ENCODE measurements at regions not wholly inside any gene's neighbourhood (a gene's known extent, or its start where the extent isn't known, plus 50 kb on each side); places are given as distances from the start of the nearest gene placed in this dataset.

- no peak overlapping the region for H2AFZ ChIP-seq (ENCODE audit: control insufficient read depth, low read depth, low read length)
These were observed 75.5 kb upstream of the RAB3GAP2 start for GRCh38 chr1:220347654-220348175.

GRCh38 chr1:220344745-220345144 is 72.5 kb upstream of the RAB3GAP2 start:
- H3K27me3 ChIP-seq (replicated peaks in 1 of 2; ENCODE audit: control insufficient read depth in 2 of 2, insufficient read depth in 2 of 2, low read length in 1 of 2), result no peaks in the 10 kb centered on the region
- H3K9ac ChIP-seq (ENCODE audit: control insufficient read depth, insufficient read depth, low read length), result no peak overlapping the region
- no peaks in the 10 kb centered on the region; the same call in 1 of the 2 replicates for H4K20me1 ChIP-seq (ENCODE audit: control insufficient read depth, insufficient read depth)
- in situ Hi-C loops (cut with MboI) (no loop called here), intact Hi-C loops (cut with micrococcal nuclease; ENCODE audit: unreplicated experiment) (no loop called here)
- H3K27ac ChIP-seq (ENCODE audit: control insufficient read depth, insufficient read depth), result no peak overlapping the region
- POLR2A ChIA-PET, result interaction anchor here (1.3 to 1.4 kb wide), 2 partner anchors 125 to 126 kb away, joined by 3 to 4 read pairs; no protein-coding TSS in a partner anchor
- 33% methylated on average over 3 of the region's 3 CpGs for WGBS (ENCODE audit: insufficient coverage, insufficient replicate concordance, low lambda C conversion rate, missing lambda C conversion rate)
- H3K9me3 ChIP-seq (replicated peaks; ENCODE audit: control insufficient read depth, insufficient read depth, low read length), result no peaks in the 10 kb centered on the region
- H3K4me3 ChIP-seq, result no peak overlapping the region
- H3K79me2 ChIP-seq (ENCODE audit: control insufficient read depth, insufficient read depth, low read length), result no peaks in the 10 kb centered on the region
- SMC1A ChIA-PET (ENCODE audit: uncharacterized antibody, unreplicated experiment), result interaction anchor here (1.2 to 1.8 kb wide), 2 partner anchors 20 to 48 kb away, joined by 4 to 5 read pairs; no protein-coding TSS in a partner anchor
- FAIRE-seq (no peak), DNase-seq (ENCODE audit: low read depth, low spot score) (peak; percentile 16), ATAC-seq (peak; percentile 88)
- H3K4me1 ChIP-seq (ENCODE audit: control insufficient read depth, insufficient read depth, low read length), result no peaks in the 10 kb centered on the region
- RAD21 ChIA-PET (ENCODE audit: unreplicated experiment), result interaction anchor here (0.8 to 1.1 kb wide), 3 partner anchors 17 to 125 kb away, joined by 3 to 5 read pairs (median 3); no protein-coding TSS in a partner anchor
- CTCF ChIA-PET, result interaction anchor here (0.7 to 1.2 kb wide), 3 partner anchors 9 to 74 kb away, joined by 3 to 4 read pairs (median 3); no protein-coding TSS in a partner anchor
- H2AFZ ChIP-seq (ENCODE audit: control insufficient read depth, low read depth, low read length), result no peak overlapping the region
- H3K36me3 ChIP-seq (ENCODE audit: control insufficient read depth in 2 of 2, insufficient read depth in 2 of 2, low read length in 1 of 2), result no peaks in the 10 kb centered on the region
- no TSS peak for BruUV-seq (replicated peaks)
- no peak overlapping the region for H3K4me2 ChIP-seq (ENCODE audit: control insufficient read depth, insufficient read depth)
- TF ChIP-seq CREM (IDR thresholded peaks at IDR 0.05; ENCODE audit: low read depth) (peak; percentile 47; the same call in 1 of the 2 replicates), BCL11A (IDR thresholded peaks at IDR 0.05; ENCODE audit: low read depth, low read length) (peak; percentile 88), CHD4 (IDR thresholded peaks at IDR 0.05) (no peak), MEF2A (IDR thresholded peaks at IDR 0.05; ENCODE audit: insufficient read depth, low read depth, low read length) (no peak), BRCA1 (IDR thresholded peaks at IDR 0.05; ENCODE audit: low read depth, low read length) (no peak), POU2F2 (IDR thresholded peaks at IDR 0.05; ENCODE audit: borderline replicate concordance, low read depth, low read length) (0 out of 3 replicates have a peak, but pooled peaks have one; percentile 25), YBX1 (IDR thresholded peaks at IDR 0.05) (no peak), TCF12 (IDR thresholded peaks at IDR 0.05; ENCODE audit: low read depth, low read length) (0 out of 2 replicates have a peak, but pooled peaks have one; percentile 30), NR2F1 (conservative IDR thresholded peaks at IDR 0.05) (peak; percentile 50; the same call in 1 of the 2 replicates), MEF2B (IDR thresholded peaks at IDR 0.05; ENCODE audit: partially characterized antibody, poor library complexity, severe bottlenecking) (peak; percentile 91), IRF4 (IDR thresholded peaks at IDR 0.05; ENCODE audit: low read depth, low read length) (no peak), SIN3A (IDR thresholded peaks at IDR 0.05; ENCODE audit: low read depth, low read length) (no peak), JUNB (IDR thresholded peaks at IDR 0.05) (peak; percentile 69), RUNX3 (IDR thresholded peaks at IDR 0.05; ENCODE audit: low read length) (peak; percentile 74)
- TF ChIP-seq, protein P1, sequence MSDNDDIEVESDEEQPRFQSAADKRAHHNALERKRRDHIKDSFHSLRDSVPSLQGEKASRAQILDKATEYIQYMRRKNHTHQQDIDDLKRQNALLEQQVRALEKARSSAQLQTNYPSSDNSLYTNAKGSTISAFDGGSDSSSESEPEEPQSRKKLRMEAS (IDR thresholded peaks at IDR 0.05; ENCODE audit: low read depth, low read length), result no peak
- TF ChIP-seq, protein P2, sequence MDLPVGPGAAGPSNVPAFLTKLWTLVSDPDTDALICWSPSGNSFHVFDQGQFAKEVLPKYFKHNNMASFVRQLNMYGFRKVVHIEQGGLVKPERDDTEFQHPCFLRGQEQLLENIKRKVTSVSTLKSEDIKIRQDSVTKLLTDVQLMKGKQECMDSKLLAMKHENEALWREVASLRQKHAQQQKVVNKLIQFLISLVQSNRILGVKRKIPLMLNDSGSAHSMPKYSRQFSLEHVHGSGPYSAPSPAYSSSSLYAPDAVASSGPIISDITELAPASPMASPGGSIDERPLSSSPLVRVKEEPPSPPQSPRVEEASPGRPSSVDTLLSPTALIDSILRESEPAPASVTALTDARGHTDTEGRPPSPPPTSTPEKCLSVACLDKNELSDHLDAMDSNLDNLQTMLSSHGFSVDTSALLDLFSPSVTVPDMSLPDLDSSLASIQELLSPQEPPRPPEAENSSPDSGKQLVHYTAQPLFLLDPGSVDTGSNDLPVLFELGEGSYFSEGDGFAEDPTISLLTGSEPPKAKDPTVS (IDR thresholded peaks at IDR 0.05; ENCODE audit: low read depth, low read length), result no peak

More at GRCh38 chr1:220347654-220348175, 75.5 kb upstream of the RAB3GAP2 start:
- SMC1A ChIA-PET (ENCODE audit: uncharacterized antibody, unreplicated experiment), result no interaction called here
- Histone ChIP-seq H3K27ac (ENCODE audit: control insufficient read depth, insufficient read depth) (no peak overlapping the region), H3K27me3 (replicated peaks in 1 of 2; ENCODE audit: control insufficient read depth in 2 of 2, insufficient read depth in 2 of 2, low read length in 1 of 2) (no peaks in the 10 kb centered on the region), H4K20me1 (ENCODE audit: control insufficient read depth, insufficient read depth) (no peaks in the 10 kb centered on the region; the same call in 1 of the 2 replicates), H3K79me2 (ENCODE audit: control insufficient read depth, insufficient read depth, low read length) (no peaks in the 10 kb centered on the region), H3K4me1 (ENCODE audit: control insufficient read depth, insufficient read depth, low read length) (no peaks in the 10 kb centered on the region), H3K4me2 (ENCODE audit: control insufficient read depth, insufficient read depth) (no peak overlapping the region), H3K36me3 (ENCODE audit: control insufficient read depth in 2 of 2, insufficient read depth in 2 of 2, low read length in 1 of 2) (no peaks in the 10 kb centered on the region), H3K9me3 (replicated peaks; ENCODE audit: control insufficient read depth, insufficient read depth, low read length) (no peaks in the 10 kb centered on the region), H3K4me3 (no peak overlapping the region), H3K9ac (ENCODE audit: control insufficient read depth, insufficient read depth, low read length) (no peak overlapping the region)
- ATAC-seq, result no peak
- no peak for TF ChIP-seq GATAD2B (conservative IDR thresholded peaks at IDR 0.05; ENCODE audit: low read depth)
- TF ChIP-seq CREB1 (IDR thresholded peaks at IDR 0.05; ENCODE audit: low read depth), result no peak
- no peak for TF ChIP-seq HDAC2 (IDR thresholded peaks at IDR 0.05)
- no peak for TF ChIP-seq STAT1 (conservative IDR thresholded peaks at IDR 0.05)
- POLR2A ChIA-PET, result interaction anchor here (0.7 kb wide), 1 partner anchor 125 kb away, joined by 3 read pairs; no protein-coding TSS in a partner anchor
- CTCF ChIA-PET, result interaction anchor here (0.9 kb wide), 1 partner anchor 16 kb away, joined by 5 read pairs; no protein-coding TSS in a partner anchor
- no peak for DNase-seq (ENCODE audit: low read depth, low spot score)
- BruUV-seq (replicated peaks), result no TSS peak
- in situ Hi-C loops (cut with MboI) (no loop called here), intact Hi-C loops (cut with micrococcal nuclease; ENCODE audit: unreplicated experiment) (no loop called here)
- RAD21 ChIA-PET (ENCODE audit: unreplicated experiment), result no interaction called here
- FAIRE-seq, result no peak
- 60% methylated on average over 8 of the region's 8 CpGs for WGBS (ENCODE audit: insufficient coverage, insufficient replicate concordance, low lambda C conversion rate, missing lambda C conversion rate)
